GM18909 (cell line): ENCODE measurements at regions not wholly inside any gene's neighbourhood (a gene's known extent, or its start where the extent isn't known, plus 50 kb on each side); places are given as distances from the start of the nearest gene placed in this dataset.
"Not testable (repeated sequence)": the region's sequence is repeated elsewhere in the genome, so short reads cannot be mapped to it uniquely, and the experiment has no call there.

Source experiments
- ATAC-seq: cut with Tn5 transposase; IDR thresholded peaks from one replicate; pipeline ENCODE4 v1.9.1; 2021; ENCODE audit warnings: mild to moderate bottlenecking; ENCODE audit not compliant: unreplicated experiment, poor library complexity

DNA sequence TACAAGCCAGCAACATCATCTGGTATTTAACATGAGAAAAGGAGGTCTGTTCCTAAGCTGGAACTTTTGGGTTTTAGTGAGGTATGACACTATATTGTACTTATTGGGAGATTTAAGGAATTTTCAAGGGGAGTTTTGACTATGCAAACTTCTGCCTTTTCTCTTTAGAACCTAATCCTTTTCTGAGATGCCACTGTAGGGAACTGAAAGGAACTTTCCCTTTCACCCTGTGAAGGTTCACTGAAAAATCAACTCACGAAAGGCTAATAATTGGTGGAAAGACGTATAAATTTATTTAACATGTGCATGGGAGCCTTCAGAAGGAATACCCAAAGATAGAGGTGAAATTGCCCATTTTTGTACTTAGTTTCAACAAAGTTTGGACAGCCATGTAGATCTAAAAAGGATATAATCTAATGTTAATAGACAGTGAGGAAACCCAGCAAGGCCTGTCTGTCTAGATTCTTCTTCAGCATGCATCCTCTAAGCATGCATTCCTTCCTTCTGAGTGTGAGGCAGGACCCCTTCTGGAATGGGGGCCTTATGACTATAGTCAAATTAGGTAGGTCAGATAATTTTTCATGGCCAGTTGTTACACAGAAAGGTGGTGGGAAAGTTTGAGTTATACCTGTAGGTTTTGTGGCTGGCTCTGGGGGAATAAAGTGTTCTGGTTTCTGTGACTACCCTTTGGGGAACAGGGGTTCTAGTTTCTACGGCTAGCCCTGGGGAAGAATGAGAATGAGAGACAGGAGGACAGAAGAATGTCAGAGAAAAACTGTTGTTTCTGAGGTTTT is 200.3 kb downstream of the C9orf152 start:
- peak; percentile 77 for ATAC-seq

GRCh38 chr9:110008663-110009062 is 199.3 kb downstream of the C9orf152 start:
- peak; percentile 37 for ATAC-seq

DNA sequence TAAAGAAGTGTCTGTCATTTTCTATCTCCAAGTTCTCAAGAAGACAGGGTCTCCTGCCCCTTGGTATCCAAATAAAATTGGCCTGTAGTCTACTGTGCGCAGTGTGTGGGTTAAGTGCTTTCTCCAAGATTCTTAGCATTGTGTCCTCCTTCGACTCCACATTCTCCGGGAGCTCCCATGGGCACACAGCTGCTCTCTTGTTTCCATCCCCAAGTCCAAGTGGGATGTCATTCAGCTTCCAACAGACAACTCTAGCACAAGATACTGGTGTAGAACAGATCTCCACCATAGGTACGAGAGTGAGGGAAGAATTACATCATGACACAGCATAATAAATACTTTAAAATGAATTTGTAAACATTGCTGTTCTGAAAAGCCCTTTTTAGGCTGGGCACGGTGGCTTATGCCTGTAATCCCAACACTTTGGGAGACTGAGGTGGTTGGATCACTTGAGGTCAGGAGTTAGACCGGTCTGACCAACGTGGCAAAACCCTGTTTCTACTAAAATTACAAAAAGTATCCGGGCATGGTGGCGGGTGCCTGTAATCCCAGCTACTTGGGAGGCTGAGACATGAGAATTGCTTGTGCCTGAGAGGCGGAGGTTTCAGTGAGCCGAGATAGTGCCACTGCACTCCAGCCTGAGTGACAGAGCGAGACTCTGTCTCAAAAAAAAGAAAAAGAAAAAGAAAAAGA is 196.2 kb downstream of the C9orf152 start:
- ATAC-seq = no peak

GRCh38 chr9:110013064-110013463 is 194.9 kb downstream of the C9orf152 start:
- no peak for ATAC-seq

GRCh38 chr9:110015759-110016158 is 192.2 kb downstream of the C9orf152 start:
- no peak for ATAC-seq

GRCh38 chr9:110016340-110016739 is 191.6 kb downstream of the C9orf152 start:
- ATAC-seq = no peak

DNA sequence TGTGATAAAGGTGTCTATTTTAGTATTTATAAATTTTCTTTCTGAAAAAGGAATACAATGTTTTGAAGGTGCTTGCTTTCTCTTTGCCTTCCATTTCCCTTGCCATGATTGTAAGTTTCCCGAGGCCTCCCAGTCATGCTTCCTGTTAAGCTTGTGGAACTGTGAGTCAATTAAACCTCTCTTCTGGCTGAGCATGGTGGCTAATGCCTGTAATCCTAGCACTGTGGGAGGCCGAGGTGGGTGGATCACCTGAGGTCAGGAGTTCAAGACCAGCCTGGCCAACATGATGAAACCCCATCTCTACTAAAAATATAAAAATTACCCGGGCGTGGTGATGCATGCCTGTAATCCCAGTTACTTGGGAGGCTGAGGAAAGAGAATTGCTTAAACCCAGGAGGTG is 187.7 kb downstream of the C9orf152 start:
- ATAC-seq = not testable (repeated sequence)

- peak; percentile 99 for ATAC-seq
Observed at GRCh38 chr9:110021891-110022290, 186.1 kb downstream of the C9orf152 start.

GRCh38 chr9:110023221-110023620 is 184.7 kb downstream of the C9orf152 start:
- not testable (repeated sequence) for ATAC-seq

DNA sequence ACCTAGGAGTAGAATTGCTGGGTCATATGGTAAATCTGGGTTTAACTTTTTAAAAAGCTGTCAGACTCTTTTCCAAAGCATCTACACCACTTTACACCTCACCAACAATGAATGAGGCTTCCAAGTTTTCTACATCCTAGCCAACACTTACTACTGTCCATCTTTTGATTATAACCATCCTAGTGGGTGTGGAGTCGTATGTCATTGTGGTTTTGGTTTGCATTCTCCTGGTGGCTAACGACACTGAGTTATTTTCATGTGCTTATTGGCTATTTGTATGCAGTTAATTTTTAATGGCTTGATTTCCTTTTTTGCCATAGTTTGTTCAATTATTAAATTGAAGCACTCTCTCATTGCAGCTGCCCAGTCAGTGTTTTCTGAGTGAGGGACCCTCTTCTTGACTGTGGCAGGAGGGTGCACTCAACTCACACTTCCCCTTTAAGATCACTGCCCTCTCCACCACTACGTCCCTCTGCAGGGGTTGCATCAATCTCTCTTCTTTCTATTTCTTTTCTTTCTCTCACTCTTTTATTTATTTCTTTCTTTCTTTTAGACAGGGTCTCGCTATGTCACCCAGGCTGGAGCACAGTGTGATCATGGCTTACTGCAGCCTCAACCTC is 182.3 kb downstream of the C9orf152 start:
- ATAC-seq = no peak

DNA sequence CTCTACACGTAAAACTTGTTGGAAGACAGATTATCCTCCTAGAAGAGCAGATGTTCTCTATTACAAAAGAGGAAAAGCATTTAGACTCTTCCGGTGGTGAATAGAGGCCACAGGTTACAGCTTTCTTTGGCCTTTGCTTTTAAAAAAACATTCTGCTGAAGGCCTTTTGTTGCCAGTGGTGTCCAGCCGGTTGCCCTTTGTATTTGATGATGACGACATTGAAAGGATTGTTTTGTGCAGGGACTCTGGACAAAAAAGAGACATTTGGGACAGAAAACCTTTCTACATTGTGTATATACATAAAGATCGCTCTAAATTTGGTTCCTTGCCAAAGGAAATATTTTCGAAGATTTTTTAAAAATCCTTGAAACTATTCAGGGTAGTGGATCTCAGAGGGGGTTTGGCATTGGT is 180.3 kb downstream of the C9orf152 start:
- ATAC-seq = no peak

DNA sequence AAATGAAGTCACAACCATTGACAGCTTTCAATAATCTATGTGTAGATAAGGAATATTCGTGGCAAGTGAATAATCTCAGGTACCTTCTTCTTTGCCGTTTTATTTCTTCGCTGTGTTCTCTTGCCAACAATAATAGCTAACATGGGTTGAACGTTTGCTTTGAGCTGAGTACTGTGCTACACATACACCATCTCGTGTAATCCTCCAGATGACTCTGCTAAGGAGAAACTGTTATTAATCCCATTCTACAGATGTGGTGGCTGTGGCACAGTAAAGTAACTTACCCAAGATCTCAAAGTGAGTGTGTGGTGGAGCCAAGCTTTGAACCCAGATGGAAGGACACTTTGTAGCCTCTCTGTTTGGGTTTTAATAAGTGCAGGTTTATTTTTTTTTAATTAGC is 179.7 kb downstream of the C9orf152 start:
- ATAC-seq = no peak

DNA sequence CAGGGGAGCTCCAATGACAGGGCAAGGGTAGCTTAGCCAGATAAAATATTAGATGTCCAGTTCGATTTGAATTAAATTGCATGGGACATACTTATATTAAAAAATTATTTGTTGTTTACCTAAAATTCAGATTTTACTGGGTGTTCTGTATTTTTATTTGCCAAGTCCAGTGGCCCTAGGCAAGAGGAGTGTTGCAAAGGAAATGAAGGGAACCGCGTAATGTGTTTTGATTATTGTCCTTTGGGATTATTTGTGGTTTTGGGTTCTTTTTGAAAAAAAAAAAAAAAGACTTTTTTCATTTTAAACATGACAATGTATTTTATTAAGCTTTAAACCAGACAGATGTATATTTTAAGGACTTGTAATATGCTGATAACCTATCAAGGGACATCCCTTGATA is 179.3 kb downstream of the C9orf152 start:
- no peak for ATAC-seq

DNA sequence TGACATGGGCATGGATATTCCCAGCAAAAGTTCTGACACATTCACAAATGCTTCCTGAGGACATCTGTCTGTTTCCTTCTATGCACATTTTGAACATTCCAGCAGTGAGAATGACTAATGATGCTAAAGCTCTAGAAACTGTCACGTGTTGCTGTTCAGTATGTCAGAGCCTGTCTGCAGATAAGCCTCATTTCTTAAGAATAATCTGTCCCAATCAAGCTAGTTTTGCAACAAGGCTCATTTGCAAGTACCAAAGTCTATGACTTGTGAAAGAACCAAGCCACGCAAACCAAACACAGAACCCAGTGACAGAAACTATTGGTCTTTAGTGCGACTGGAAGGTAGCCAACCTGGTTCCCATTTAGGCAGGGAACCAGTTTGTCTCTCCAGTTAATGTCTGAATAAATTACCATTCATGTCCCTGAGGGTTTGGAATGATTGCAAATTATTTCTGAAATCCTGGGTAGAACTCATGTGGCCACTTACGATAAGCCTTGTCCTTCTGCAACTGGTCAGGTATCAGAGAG is 178.5 kb downstream of the C9orf152 start:
- no peak for ATAC-seq

GRCh38 chr9:110029956-110030480 is 177.9 kb downstream of the C9orf152 start:
- ATAC-seq = no peak

DNA sequence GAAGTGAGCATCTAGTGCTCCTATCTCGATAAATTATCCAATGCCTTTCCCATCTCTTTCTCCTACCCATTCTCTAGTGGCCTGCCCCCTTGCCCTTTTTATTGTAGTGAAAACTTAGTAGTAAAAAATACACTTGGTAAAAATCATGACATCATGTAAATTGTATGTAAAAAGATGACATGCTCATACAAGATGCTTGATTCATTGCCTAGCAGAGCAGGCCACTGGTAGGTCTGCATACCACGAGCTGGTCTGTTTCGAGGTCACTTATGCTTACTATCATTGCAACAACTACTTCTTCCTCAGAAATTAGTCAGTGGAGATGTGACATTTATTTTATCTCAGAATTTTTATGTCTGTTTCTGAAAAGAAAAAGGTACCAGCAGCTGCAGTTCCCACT is 177.3 kb downstream of the C9orf152 start:
- ATAC-seq = no peak

GRCh38 chr9:110031511-110032173 is 176.3 kb downstream of the C9orf152 start:
- no peak for ATAC-seq

DNA sequence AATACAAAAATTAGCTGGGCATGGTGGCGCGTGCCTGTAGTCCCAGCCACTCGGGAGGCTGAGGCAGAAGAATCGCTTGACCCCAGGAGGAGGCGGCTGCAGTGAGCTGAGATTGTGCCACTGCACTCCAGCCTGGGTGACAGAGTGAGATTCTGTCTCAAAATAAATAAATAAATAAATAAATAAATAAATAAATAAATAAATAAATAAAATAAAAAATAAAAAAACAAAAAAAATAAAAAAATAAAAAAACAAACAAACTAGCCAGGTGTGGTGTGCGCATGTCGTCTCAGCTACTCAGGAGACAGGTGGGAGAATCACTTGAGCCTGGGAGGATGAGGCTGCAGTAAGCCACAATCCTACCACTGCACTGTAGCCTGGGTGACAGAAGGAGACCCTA is 175.4 kb downstream of the C9orf152 start:
- not testable (repeated sequence) for ATAC-seq

- ATAC-seq = no peak
Observed at GRCh38 chr9:110033869-110034268, 174.1 kb downstream of the C9orf152 start.

- ATAC-seq = no peak
Observed at GRCh38 chr9:110036286-110036685, 171.7 kb downstream of the C9orf152 start.
